ENCODE measurements at regions not wholly inside any gene's neighbourhood (a gene's known extent, or its start where the extent isn't known, plus 50 kb on each side); places are given as distances from the start of the nearest gene placed in this dataset.

- TF ChIP-seq CTCF (conservative IDR thresholded peaks at IDR 0.05) (no peak), EZH2 (IDR thresholded peaks at IDR 0.05; ENCODE audit: low read depth) (no peak)
These were observed 165.5 kb upstream of the C11orf58 start for GRCh38 chr11:16572945-16573344.
